SKM-1 treated with dmso at 0.1 percent for 144 hours (cell line): ENCODE measurements at regions not wholly inside any gene's neighbourhood (a gene's known extent, or its start where the extent isn't known, plus 50 kb on each side); places are given as distances from the start of the nearest gene placed in this dataset.

Experiments
- DNase-seq: peaks from one replicate; lab custom pipeline; 2025; ENCODE audit not compliant: unreplicated experiment; lab: John Stamatoyannopoulos, UW

DNA sequence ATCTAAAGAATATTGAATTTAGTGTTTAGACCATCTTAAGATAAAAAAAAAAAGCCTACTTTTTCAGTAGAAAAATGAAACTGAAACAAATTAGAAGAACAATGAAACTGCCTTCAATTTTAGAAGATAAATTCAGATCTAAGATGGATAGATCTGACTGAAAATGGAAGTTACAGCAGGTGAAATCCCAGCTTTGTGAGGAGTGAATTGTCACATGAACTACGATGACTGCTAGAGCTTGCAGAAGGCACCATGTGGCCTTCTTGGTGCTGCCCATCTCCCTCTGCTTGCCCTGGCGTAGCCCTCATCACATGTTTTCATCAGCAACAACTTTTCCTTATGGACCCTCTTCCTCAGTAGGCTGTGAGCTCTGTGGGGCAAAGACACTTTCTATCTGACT is 51.4 kb upstream of the EMCN start:
- no peak for DNase-seq
